SU-DHL-6 (cell line): ENCODE measurements at regions not wholly inside any gene's neighbourhood (a gene's known extent, or its start where the extent isn't known, plus 50 kb on each side); places are given as distances from the start of the nearest gene placed in this dataset.

Source experiments
- H2AFZ ChIP-seq: fragments of 200-600 bp; sonication (generic); 2 replicates; pipeline ENCODE4 v1.6.1; 2014; ENCODE audit warnings: low read depth, mild to moderate bottlenecking, moderate library complexity, mixed read lengths, antibody characterized with exemption, low read length; ENCODE audit not compliant: severe bottlenecking
- H3F3A ChIP-seq: fragments of 200-600 bp; shearing (Covaris generic); 2 replicates; pipeline ENCODE4 v1.6.0; 2016; ENCODE audit warnings: antibody characterized with exemption, mild to moderate bottlenecking; ENCODE audit not compliant: insufficient read depth
- H3K27ac ChIP-seq: fragments of 200-600 bp; sonication (generic); 2 replicates; pipeline ENCODE4 v1.5.1; 2016; ENCODE audit warnings: low read depth, mild to moderate bottlenecking, low read length, moderate library complexity, mixed read lengths
- H3K27me3 ChIP-seq: fragments of 200-600 bp; sonication (generic), shearing (Covaris generic); 2 replicates; pipeline ENCODE4 v1.6.0; 2014; ENCODE audit warnings: mild to moderate bottlenecking, low read length
- H3K36me3 ChIP-seq: fragments of 200-600 bp; sonication (generic); 2 replicates; pipeline ENCODE4 v1.6.1; 2014; ENCODE audit warnings: mild to moderate bottlenecking, low read length, mixed read lengths
- H3K4me2 ChIP-seq: fragments of 300-600, 200-600 bp; shearing (Covaris generic), sonication (generic); 2 replicates; pipeline ENCODE4 v1.6.0; 2014; ENCODE audit warnings: low read length, low read depth, mild to moderate bottlenecking; ENCODE audit not compliant: poor library complexity, severe bottlenecking
- H3K4me3 ChIP-seq: fragments of 200-600 bp; sonication (generic); 2 replicates; pipeline ENCODE4 v1.5.1; 2014; ENCODE audit warnings: antibody characterized with exemption, low read length, mild to moderate bottlenecking, mixed read lengths; ENCODE audit not compliant: insufficient read depth, poor library complexity, severe bottlenecking
- H3K79me2 ChIP-seq: fragments of 200-600 bp; sonication (generic); 2 replicates; pipeline ENCODE4 v1.6.1; 2014; ENCODE audit warnings: mild to moderate bottlenecking, low read length, moderate library complexity; ENCODE audit not compliant: insufficient read depth
- H3K9ac ChIP-seq: fragments of 200-600 bp; sonication (generic); 2 replicates; pipeline ENCODE4 v1.7.0; 2014; ENCODE audit warnings: mild to moderate bottlenecking, low read length
- H3K9me2 ChIP-seq: fragments of 200-600 bp; sonication (generic); replicated peaks from 2 replicates; pipeline ENCODE4 v1.6.1; 2014; ENCODE audit warnings: low read length; ENCODE audit not compliant: insufficient read depth
- H3K9me3 ChIP-seq: fragments of 200-600 bp; sonication (generic); 2 replicates; pipeline ENCODE4 v1.6.1; 2014; ENCODE audit warnings: low read length, mixed read lengths; ENCODE audit not compliant: insufficient read depth
- H4K20me1 ChIP-seq: fragments of 200-600 bp; sonication (generic); 2 replicates; pipeline ENCODE4 v1.6.1; 2014; ENCODE audit warnings: low read depth, mild to moderate bottlenecking, antibody characterized with exemption, low read length, moderate library complexity, mixed read lengths
- EZH2phosphoT487 ChIP-seq: fragments of 200-600 bp; sonication (generic), shearing (Covaris generic); conservative IDR thresholded peaks from 2 replicates; pipeline ENCODE4 v1.6.1; 2018; ENCODE audit warnings: mild to moderate bottlenecking, antibody characterized with exemption, low read length, moderate library complexity, mixed read lengths
- TF ChIP-seq, protein P1 (sequence below): fragments of 200-600 bp; sonication (generic); IDR thresholded peaks from one replicate; pipeline ENCODE4 v1.5.1; 2017; ENCODE audit warnings: antibody characterized with exemption, mild to moderate bottlenecking, low read length, moderate library complexity; ENCODE audit not compliant: insufficient read depth, poor library complexity, severe bottlenecking

- no peak overlapping the region for H3K27ac ChIP-seq
- H3K79me2 ChIP-seq, result no peaks in the 10 kb centered on the region
- no peak overlapping the region for H3K4me3 ChIP-seq
- H3F3A ChIP-seq, result no peaks in the 10 kb centered on the region
- no peak overlapping the region for H3K4me2 ChIP-seq
- no peaks in the 10 kb centered on the region for H3K9me2 ChIP-seq
- H3K27me3 ChIP-seq, result no peaks in the 10 kb centered on the region
- TF ChIP-seq, protein P1, sequence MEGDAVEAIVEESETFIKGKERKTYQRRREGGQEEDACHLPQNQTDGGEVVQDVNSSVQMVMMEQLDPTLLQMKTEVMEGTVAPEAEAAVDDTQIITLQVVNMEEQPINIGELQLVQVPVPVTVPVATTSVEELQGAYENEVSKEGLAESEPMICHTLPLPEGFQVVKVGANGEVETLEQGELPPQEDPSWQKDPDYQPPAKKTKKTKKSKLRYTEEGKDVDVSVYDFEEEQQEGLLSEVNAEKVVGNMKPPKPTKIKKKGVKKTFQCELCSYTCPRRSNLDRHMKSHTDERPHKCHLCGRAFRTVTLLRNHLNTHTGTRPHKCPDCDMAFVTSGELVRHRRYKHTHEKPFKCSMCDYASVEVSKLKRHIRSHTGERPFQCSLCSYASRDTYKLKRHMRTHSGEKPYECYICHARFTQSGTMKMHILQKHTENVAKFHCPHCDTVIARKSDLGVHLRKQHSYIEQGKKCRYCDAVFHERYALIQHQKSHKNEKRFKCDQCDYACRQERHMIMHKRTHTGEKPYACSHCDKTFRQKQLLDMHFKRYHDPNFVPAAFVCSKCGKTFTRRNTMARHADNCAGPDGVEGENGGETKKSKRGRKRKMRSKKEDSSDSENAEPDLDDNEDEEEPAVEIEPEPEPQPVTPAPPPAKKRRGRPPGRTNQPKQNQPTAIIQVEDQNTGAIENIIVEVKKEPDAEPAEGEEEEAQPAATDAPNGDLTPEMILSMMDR, result no peak
- TF ChIP-seq EZH2phosphoT487, result no peak
- H3K9me3 ChIP-seq, result no peaks in the 10 kb centered on the region
- H4K20me1 ChIP-seq, result no peaks in the 10 kb centered on the region
- no peaks in the 10 kb centered on the region for H3K36me3 ChIP-seq
- no peak overlapping the region for H3K9ac ChIP-seq
- H2AFZ ChIP-seq, result no peak overlapping the region
Observed at GRCh38 chr5:56717253-56717987, 97.9 kb upstream of the MAP3K1 start.

GRCh38 chr5:56715986-56716385 is 99.4 kb upstream of the MAP3K1 start:
- H3K9me3 ChIP-seq, result no peaks in the 10 kb centered on the region
- H4K20me1 ChIP-seq, result no peaks in the 10 kb centered on the region
- H2AFZ ChIP-seq, result no peak overlapping the region
- H3K4me3 ChIP-seq, result no peak overlapping the region
- H3K9me2 ChIP-seq, result no peaks in the 10 kb centered on the region
- TF ChIP-seq, protein P1, result no peak
- TF ChIP-seq EZH2phosphoT487, result no peak
- no peaks in the 10 kb centered on the region for H3F3A ChIP-seq
- H3K36me3 ChIP-seq, result no peaks in the 10 kb centered on the region
- H3K9ac ChIP-seq, result no peak overlapping the region
- H3K27me3 ChIP-seq, result no peaks in the 10 kb centered on the region
- no peaks in the 10 kb centered on the region for H3K79me2 ChIP-seq
- H3K4me2 ChIP-seq, result no peak overlapping the region
- H3K27ac ChIP-seq, result no peak overlapping the region

DNA sequence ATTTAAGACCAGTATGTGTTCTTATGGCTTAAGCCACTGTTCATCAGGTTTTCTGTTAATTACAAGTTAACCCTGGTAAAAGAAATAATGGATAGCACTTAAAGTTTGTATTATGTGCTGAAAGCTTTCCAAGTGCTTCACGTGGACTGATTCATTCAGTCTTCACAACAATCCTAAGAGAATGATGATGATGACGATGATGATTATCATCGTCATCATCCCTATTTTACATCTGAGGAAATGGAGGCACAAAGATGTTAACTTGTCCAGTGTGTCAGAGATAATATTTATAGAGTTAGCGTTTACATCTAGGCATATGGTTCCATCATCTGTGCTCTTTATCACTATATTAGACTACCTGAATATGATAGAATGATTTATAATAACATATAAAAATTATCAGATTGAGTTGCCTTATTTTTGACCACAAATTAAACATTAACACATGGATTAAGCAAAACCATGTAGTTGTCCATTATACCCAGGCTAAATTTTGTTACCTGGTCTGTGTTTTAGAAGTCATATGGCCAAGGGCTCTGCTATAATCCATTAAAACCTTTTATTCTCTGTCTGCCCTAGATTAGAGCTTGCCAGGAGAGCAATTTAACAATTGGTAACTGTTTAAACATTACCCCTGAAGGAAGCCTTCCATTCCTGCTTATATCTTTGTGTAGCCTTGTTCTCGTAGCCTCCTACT is 102.3 kb upstream of the MAP3K1 start:
- H3K27ac ChIP-seq, result no peak overlapping the region
- H3F3A ChIP-seq, result no peaks in the 10 kb centered on the region
- no peak overlapping the region for H3K4me3 ChIP-seq
- no peaks in the 10 kb centered on the region for H3K27me3 ChIP-seq
- no peaks in the 10 kb centered on the region for H3K9me3 ChIP-seq
- TF ChIP-seq, protein P1, result no peak
- TF ChIP-seq EZH2phosphoT487, result no peak
- no peak overlapping the region for H3K9ac ChIP-seq
- H3K79me2 ChIP-seq, result no peaks in the 10 kb centered on the region
- no peaks in the 10 kb centered on the region for H4K20me1 ChIP-seq
- H3K9me2 ChIP-seq, result no peaks in the 10 kb centered on the region
- H3K36me3 ChIP-seq, result no peaks in the 10 kb centered on the region
- H2AFZ ChIP-seq, result no peak overlapping the region
- no peak overlapping the region for H3K4me2 ChIP-seq
